ENCODE measurements at regions not wholly inside any gene's neighbourhood (a gene's known extent, or its start where the extent isn't known, plus 50 kb on each side); places are given as distances from the start of the nearest gene placed in this dataset.
"Not testable (repeated sequence)": the region's sequence is repeated elsewhere in the genome, so short reads cannot be mapped to it uniquely, and the experiment has no call there.

GRCh38 chr2:16058747-16059358 lies 118.5 kb downstream of the MYCN start:
- DNase-seq = no peak

DNA sequence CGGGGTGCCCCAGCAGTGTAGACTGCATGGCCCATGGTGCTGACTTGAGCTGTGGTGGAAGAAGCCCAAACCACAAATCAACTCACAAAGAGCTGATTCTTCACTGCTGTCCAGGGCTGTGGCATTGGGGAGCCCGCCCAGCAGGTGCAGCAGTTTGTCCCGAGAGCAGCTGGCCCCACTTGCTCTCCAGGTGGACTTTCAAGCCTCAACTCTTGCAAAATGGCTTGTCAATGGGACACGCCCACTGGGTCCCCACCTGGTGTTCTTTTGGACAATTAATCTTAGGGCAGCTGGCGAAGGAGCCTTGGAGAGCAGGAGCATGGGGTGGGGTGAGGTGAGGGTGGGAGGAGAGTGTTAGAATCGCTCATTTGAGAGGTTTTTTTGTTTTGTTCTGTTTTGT lies 117.9 kb downstream of the MYCN start:
- DNase-seq = no peak

DNA sequence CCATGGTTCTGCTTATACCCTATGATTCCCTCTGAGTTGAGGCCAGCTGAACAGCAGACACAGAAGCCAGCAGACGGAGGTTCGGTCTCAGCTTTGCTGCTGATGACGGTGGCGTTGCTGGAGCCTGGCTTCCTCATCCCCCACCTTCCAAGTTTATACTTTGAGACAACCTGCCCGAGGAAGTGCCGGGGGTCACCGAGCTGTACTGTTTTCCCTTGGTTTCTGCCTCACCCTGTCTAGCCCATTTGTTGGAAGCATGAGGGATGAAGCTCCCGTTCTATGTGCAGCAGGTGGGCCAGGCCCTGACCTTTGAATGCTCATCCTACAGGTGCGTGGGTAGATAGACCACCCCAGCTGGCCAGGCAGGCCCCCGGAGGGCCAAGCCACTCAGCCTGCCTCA lies 117.3 kb downstream of the MYCN start:
- no peak for DNase-seq

DNA sequence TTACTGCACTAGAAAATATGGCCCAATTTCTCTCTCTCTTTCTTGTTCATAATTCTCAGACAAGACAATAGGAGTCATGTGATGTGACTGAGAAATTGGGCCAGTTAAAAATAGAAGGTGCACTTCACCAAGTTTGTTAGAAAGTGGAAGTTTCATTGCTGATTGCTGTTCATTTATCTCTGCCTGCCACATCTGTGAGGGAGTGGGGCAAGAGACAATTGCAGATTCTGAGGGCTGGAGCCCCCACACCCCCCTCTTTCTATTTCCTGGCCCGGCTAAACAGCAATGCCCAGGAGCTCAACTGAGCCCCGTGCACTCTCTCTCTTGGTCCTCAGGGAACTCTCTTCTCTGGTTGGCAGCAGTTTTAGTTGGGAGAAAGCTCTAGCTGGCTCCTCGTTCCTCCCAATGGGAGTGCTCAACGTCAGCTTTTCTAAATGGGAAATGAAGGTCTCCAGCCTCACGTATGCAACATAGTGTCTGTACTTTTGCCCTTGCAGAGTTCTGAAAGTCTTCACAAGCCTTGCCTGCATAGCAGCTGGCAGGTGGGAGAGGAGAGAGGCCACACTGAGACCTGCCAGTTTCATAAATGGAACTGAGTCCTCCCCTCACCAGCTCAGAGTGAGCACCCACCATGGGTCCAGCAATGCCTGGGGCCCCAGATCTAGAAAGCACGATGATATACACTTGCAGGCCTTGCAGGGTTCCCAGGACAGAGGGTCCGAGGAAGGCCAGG lies 115.7 kb downstream of the MYCN start:
- DNase-seq = no peak

DNA sequence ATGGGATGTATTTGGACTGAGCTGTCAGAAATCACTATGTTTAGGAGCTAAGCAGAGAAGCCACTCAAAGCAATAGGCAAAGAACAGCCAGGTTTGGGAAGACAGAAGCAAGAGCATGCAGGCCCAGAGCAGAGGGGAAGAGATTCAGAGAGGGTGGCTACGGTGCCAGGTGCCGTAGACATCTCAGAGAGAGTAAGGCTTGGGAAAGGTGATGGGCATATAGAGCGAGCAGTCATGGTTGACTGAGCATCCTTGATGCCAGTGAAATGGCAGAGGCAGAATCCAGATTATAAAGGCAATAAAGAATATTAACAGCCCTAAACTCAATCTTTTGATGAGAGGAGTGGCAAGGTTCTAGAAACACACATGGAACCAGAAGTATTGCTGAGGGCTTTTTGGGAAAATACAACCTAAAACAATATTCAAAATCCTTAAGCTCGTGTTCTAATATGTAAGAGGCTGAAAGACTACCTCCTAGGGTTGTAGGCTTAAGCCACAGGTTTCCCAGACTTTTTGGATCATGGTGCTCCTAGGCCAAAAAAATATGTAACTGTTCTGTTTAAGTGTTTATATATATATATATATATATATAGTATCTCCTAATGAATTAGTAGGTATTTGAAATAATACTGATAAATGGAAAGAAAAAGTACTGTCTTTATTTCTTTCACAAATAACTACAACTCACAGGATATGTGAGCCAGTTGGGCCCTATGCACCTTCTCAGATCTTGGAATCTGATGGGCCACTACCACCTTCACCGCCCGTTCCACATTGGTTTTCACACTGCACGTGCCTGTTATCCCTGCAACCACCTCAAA lies 113.3 kb downstream of the MYCN start:
- DNase-seq = no peak

- not testable (repeated sequence) for DNase-seq
These were observed 112.3 kb downstream of the MYCN start for GRCh38 chr2:16052571-16053052.

GRCh38 chr2:16051841-16052564 lies 111.7 kb downstream of the MYCN start:
- DNase-seq = no peak

DNA sequence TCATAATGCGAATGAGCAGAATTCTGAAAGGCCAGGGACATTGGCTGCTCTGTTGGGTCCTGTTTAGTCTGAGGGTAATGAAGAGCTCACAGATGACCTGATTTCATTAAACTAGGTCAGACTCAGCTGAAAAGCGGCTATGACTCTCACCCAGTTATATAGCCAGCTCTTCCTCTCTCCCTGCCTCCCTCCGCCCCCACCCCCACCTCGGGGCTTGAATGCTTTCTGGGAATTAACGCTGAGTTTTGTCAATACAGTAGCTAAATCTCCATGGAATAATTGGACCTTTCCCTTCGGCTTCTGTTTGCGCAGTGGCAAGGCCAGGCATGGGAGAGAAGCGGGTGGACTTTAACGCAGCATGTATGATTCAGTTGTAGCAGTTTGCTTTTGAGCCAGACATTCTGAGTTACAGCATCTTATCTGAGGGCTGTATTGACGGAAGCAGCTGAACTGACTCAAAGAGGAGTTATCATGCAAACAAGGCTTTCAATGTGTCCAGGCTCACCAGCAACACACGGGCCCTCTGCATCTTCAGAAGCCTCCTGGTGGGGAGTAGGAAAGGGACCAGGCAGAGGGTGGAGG lies 110.6 kb downstream of the MYCN start:
- no peak for DNase-seq

DNA sequence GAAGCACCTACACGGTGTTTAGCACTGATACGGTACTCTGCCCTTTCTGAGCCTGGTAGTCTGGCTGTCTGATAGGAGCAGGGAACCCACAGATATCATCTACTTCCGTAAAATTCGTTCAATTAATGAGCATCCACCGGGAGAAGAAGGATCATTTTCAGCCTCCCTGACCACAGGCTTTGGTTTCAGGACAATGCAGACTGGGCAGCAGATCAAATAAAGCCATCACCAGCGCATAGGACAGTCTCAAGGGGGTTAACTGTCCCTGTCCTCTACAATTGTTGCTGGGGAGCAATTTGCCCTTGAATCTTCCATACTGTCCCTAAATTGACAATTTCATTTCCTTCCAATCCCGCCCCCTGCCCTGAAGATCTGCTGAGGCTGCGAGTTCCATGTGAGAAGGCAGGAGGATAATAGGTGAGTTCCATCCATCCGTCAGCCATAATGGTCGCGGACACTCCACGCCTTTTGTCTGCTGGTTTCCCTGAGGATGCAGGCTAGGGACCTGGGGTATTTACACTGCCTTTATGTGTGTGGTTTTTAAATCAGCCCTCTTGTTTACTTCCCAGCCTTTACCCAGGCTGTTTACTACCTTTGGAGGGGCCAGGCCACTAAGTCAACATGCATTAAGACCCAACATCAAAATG lies 110.0 kb downstream of the MYCN start:
- no peak for DNase-seq

GRCh38 chr2:16049406-16049805 lies 109.1 kb downstream of the MYCN start:
- no peak for DNase-seq

DNA sequence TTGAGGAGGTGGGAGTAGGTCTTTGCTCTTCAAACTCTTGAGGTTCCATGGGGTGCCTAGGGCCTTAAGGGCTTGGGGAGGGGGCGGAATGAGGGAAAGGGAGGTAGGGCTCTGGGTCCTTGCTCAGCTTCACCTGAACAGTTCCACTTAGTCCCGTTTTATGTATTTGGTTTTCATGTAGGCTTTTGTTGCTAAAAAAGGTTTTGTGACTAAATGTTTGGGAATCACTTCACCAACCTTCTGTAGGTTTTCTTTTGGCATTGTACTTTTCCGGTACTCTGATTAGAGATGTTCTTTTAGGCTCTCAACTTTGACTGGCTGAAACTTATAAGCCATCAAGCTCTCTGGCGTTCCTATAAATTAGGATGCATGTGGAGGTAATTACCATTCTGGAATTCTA lies 108.1 kb downstream of the MYCN start:
- DNase-seq = no peak

DNA sequence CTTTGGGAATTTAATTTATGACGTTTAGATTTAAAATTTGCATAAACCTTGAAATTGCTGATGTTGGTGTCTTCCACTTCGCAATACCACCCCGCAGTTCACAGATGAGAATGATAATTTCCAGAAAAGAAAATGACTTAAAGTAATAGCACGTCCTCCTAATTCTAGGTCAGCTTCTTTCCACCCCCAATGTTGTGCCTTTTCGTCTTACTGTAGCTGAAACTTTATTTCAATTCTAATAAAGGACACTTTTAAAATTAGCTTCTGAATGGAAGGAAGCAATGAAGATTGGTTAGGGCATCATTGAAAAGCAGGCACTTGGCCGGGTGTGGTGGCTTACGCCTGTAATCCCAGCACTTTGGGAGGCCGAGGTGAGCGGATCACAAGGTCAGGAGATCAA lies 107.4 kb downstream of the MYCN start:
- no peak for DNase-seq

DNA sequence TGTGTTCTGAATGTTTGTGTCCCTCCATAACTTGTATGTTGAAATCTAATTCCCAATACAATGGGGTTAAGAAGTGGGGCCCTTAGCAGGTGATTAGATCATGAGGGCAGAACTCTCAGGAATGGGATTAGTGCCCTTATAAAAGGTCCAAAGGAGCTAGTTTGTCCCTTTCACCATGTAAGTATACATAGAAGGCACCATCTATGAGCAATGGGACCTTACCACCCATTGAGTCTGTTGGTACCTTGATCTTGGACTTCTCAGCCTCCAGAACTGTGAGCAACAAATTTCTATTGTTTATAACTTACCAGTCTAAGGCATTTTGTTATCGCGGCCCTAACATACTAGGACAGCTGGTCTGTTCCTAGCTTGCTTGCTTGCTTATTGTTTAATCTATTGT lies 106.3 kb downstream of the MYCN start:
- DNase-seq = no peak

GRCh38 chr2:16045653-16046352 lies 105.5 kb downstream of the MYCN start:
- DNase-seq = no peak

GRCh38 chr2:16044946-16045456 lies 104.7 kb downstream of the MYCN start:
- DNase-seq = no peak

- no peak for DNase-seq
These were observed 103.3 kb downstream of the MYCN start for GRCh38 chr2:16043627-16044026.

GRCh38 chr2:16043192-16043591 lies 102.8 kb downstream of the MYCN start:
- DNase-seq = no peak

- no peak for DNase-seq
These were observed 101.9 kb downstream of the MYCN start for GRCh38 chr2:16042201-16042700.

DNA sequence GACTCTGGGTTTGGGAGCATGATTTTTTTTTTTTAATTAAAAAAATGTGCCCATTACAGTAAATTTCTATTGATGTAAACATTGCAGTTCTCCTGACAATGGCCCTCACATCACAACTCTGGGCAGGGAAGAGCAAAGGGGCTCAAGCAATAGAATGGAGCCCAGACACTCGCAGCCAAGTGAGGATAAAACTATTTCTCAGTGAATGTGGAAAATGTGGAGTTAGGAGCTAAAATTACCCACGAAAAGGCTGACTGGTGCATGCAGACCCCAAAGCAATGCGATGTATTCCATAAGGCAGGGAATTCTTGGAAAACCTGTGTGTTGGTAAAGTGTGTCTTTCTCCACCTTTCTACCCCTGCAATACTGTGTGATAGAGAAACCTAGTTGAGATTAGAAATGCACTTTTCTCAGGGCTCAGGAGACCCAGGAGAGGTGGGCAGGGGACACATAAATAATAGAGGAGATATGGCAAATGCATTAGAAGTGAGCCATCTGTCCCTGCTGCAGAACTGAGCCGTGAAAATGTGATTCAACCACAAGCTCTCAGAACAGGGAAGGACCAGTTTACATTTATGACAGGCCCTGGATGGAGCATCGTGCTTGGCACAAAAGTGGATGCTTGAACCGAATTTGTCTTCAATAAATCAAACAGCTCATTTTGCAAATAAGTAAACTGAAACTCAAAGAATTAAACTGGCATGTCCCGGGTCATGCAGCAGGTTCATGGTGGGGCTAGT lies 100.1 kb downstream of the MYCN start:
- no peak for DNase-seq

DNA sequence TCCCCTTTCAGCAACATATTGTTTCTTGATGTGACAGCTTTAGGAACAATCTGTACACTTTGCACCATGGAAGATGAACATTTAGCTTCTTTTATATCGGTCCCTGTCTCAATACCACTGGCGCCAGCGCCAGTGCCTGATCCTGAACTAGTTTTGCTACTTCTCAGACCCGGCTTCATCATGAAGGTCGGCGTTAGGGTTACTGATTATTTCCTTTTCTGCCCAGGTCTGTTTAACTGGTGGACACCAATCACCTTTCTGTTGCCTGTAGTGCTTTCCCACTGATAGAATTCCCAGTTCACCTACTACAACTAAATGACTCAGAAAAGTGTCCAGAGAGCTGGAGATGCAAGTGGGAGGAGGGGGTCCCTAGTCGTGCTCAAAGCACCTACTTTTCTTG lies 99.5 kb downstream of the MYCN start:
- no peak for DNase-seq
